HEK293T (cell line): ENCODE measurements at regions not wholly inside any gene's neighbourhood (a gene's known extent, or its start where the extent isn't known, plus 50 kb on each side); places are given as distances from the start of the nearest gene placed in this dataset.

Source experiments
- CTCF ChIA-PET: fragments of 350-600 bp; formaldehyde crosslinking; extraction: SDS; loops from one replicate; lab custom pipeline; 2021; ENCODE audit warnings: antibody characterized with exemption, inconsistent platforms; lab: Yijun Ruan, JAX
- POLR2A ChIA-PET: fragments of 350-600 bp; formaldehyde crosslinking; extraction: SDS; loops from one replicate; lab custom pipeline; 2020; ENCODE audit warnings: antibody characterized with exemption, inconsistent platforms; lab: Yijun Ruan, JAX
- DNase-seq: peaks from one replicate; pipeline ENCODE4 v3.0.0; 2012; ENCODE audit warnings: mixed read lengths; ENCODE audit errors: extremely low spot score
- ARNT ChIP-seq: fragments of 450-650 bp; IDR thresholded peaks from 2 replicates; pipeline ENCODE4 v1.6.1; 2017; ENCODE audit warnings: mild to moderate bottlenecking
- BHLHE40 ChIP-seq: fragments of 450-650 bp; IDR thresholded peaks from 2 replicates; pipeline ENCODE4 v1.6.1; 2016; ENCODE audit warnings: mild to moderate bottlenecking, moderate library complexity, borderline replicate concordance
- CTBP1 ChIP-seq: fragments of 450-650 bp; IDR thresholded peaks from 2 replicates; pipeline ENCODE4 v1.6.1; 2016; ENCODE audit warnings: borderline replicate concordance
- ELF4 ChIP-seq: fragments of 450-650 bp; IDR thresholded peaks from 2 replicates; pipeline ENCODE4 v1.6.1; 2017; ENCODE audit warnings: antibody characterized with exemption
- FOXA1 ChIP-seq: fragments of 450-650 bp; IDR thresholded peaks from 2 replicates; pipeline ENCODE4 v1.6.1; 2016; ENCODE audit warnings: mild to moderate bottlenecking
- FOXK2 ChIP-seq: fragments of 450-650 bp; IDR thresholded peaks from 2 replicates; pipeline ENCODE4 v1.6.1; 2016; ENCODE audit warnings: mild to moderate bottlenecking
- FOXM1 ChIP-seq: fragments of 450-650 bp; IDR thresholded peaks from 2 replicates; pipeline ENCODE4 v1.6.1; 2017; ENCODE audit warnings: mild to moderate bottlenecking, borderline replicate concordance
- HDGF ChIP-seq: fragments of 450-650 bp; IDR thresholded peaks from 2 replicates; pipeline ENCODE4 v1.6.1; 2017; ENCODE audit warnings: antibody characterized with exemption, borderline replicate concordance
- L3MBTL2 ChIP-seq: fragments of 450-650 bp; conservative IDR thresholded peaks from 2 replicates; pipeline ENCODE4 v1.6.1; 2016; ENCODE audit warnings: mild to moderate bottlenecking
- LEF1 ChIP-seq: fragments of 450-650 bp; IDR thresholded peaks from 2 replicates; pipeline ENCODE4 v1.6.1; 2017; ENCODE audit warnings: mild to moderate bottlenecking, borderline replicate concordance
- NFRKB ChIP-seq: fragments of 450-650 bp; IDR thresholded peaks from 2 replicates; pipeline ENCODE4 v1.6.1; 2016; ENCODE audit warnings: mild to moderate bottlenecking, moderate library complexity
- SP1 ChIP-seq: fragments of 450-650 bp; IDR thresholded peaks from 2 replicates; pipeline ENCODE4 v1.6.1; 2017
- SUZ12 ChIP-seq: fragments of 450-650 bp; IDR thresholded peaks from 2 replicates; pipeline ENCODE4 v1.6.1; 2016; ENCODE audit warnings: mild to moderate bottlenecking
- TARDBP ChIP-seq: fragments of 450-650 bp; IDR thresholded peaks from 2 replicates; pipeline ENCODE4 v1.6.1; 2016
- ZNF384 ChIP-seq: fragments of 450-650 bp; IDR thresholded peaks from 2 replicates; pipeline ENCODE4 v1.6.1; 2016
- TF ChIP-seq, protein P1 (sequence below): fragments of 450-650 bp; IDR thresholded peaks from 2 replicates; pipeline ENCODE4 v1.6.1; 2016

DNA sequence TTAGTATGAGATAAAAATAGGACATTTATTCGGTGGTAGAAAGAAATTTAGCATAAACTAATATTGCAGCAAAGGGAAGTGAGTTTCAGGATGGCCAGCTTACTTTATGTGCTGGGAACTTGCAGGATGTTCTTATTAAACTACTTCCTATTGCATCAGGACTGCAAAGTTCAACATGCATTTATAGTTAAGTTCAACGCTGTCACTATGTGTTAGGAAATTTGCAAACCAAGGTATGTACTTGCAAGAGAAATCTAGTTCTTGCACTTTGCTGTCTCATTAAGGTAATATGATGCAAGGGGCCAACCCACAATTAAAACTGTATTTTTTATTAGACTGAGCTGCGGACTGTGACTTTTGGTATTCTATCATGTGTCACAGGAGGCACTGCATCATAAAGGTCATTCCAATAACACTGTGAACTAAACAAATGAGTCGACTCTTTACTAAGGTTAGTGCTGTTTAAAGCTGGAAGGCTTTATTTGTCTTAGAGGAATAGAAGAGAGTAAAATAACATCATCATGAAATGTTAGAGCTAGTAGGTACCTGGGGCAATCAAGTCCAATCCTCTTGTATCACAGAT lies 1525.7 kb upstream of the TENM3 start:
- POLR2A ChIA-PET: no interaction called here
- TF ChIP-seq L3MBTL2: no peak
- no peak for TF ChIP-seq ARNT
- TF ChIP-seq ELF4: no peak
- TF ChIP-seq ZNF384: no peak
- TF ChIP-seq, protein P1, sequence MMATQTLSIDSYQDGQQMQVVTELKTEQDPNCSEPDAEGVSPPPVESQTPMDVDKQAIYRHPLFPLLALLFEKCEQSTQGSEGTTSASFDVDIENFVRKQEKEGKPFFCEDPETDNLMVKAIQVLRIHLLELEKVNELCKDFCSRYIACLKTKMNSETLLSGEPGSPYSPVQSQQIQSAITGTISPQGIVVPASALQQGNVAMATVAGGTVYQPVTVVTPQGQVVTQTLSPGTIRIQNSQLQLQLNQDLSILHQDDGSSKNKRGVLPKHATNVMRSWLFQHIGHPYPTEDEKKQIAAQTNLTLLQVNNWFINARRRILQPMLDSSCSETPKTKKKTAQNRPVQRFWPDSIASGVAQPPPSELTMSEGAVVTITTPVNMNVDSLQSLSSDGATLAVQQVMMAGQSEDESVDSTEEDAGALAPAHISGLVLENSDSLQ: no peak
- TF ChIP-seq BHLHE40: no peak
- TF ChIP-seq TARDBP: no peak
- TF ChIP-seq HDGF: no peak
- no peak for TF ChIP-seq CTBP1
- TF ChIP-seq FOXK2: no peak
- TF ChIP-seq SUZ12: no peak
- TF ChIP-seq FOXM1: no peak
- TF ChIP-seq NFRKB: no peak
- no peak for TF ChIP-seq LEF1
- no peak for TF ChIP-seq SP1
- TF ChIP-seq FOXA1: no peak
- DNase-seq: no peak
- CTCF ChIA-PET: no interaction called here

DNA sequence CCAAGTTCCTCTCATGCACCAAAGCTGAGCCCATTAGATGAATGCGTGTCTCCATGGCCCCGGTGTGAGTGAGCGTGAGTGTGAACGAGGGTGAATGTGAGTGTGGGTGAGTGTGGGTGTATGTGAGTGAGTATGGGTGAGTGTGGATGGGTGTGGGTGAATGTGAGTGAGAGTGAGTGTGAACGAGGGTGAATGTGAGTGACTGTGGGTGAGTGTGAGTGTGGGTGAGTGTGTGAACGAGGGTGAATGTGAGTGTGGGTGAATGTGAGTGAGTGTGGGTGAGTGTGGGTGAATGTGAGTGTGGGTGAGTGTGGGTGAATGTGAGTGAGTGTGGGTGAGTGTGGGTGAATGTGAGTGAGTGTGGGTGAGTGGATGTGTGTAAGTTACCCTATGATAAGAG lies 1521.8 kb upstream of the TENM3 start:
- CTCF ChIA-PET: no interaction called here
- no peak for DNase-seq
- POLR2A ChIA-PET: no interaction called here
- TF ChIP-seq L3MBTL2: no peak

DNA sequence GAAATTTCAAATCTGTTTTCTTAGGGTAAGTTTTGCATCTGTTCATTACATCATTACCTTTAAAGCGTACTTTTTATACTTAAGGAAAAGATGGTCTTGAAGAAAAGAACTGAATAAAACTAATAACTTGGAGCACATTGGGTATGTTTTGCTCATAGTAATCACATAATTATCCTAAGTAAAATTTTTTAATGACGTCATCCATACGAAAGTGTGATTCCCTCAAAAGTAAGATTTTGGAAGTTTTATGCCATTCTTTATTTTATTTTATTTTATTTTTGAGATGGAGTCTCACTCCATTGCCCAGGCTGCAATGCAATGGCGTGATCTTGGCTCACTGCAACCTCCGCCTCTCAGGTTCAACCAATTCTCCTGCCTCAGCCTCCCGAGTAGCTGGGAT lies 1516.6 kb upstream of the TENM3 start:
- POLR2A ChIA-PET: no interaction called here
- TF ChIP-seq LEF1 (no peak), TARDBP (no peak), BHLHE40 (no peak), CTBP1 (no peak), ZNF384 (no peak), NFRKB (no peak), L3MBTL2 (no peak), FOXK2 (no peak), SP1 (no peak), ELF4 (no peak), FOXA1 (no peak), FOXM1 (no peak), HDGF (no peak), ARNT (no peak), SUZ12 (no peak)
- TF ChIP-seq, protein P1: no peak
- CTCF ChIA-PET: no interaction called here

DNA sequence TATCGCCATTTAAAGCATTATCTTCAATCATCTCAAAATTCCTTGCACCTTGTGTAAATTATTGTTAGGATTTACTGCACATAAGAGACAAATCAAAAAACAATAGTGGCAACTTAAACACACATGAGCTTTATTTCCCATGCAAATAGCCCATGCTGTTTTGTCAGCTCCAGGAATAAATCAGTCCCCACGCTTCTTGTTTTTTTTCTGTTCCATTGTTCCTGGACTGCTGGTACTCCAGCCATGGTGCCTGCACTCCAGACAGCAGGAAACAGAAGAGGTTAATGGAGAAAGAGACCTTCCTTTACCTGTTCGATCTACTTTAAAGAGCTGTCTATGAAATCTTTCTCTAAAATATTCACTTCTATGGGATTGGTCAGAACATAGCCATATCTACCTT lies 1515.7 kb upstream of the TENM3 start:
- ChIA-PET POLR2A (no interaction called here), CTCF (no interaction called here)
- TF ChIP-seq ELF4 (no peak), HDGF (no peak), L3MBTL2 (no peak), ARNT (no peak), SP1 (no peak), FOXA1 (no peak), CTBP1 (no peak), BHLHE40 (no peak), ZNF384 (no peak), SUZ12 (no peak), TARDBP (no peak), FOXM1 (no peak), LEF1 (no peak), NFRKB (no peak)
- TF ChIP-seq, protein P1: no peak
- no peak for DNase-seq

More for the DNA sequence above, 1516.6 kb upstream of the TENM3 start:
- no peak for DNase-seq

DNA sequence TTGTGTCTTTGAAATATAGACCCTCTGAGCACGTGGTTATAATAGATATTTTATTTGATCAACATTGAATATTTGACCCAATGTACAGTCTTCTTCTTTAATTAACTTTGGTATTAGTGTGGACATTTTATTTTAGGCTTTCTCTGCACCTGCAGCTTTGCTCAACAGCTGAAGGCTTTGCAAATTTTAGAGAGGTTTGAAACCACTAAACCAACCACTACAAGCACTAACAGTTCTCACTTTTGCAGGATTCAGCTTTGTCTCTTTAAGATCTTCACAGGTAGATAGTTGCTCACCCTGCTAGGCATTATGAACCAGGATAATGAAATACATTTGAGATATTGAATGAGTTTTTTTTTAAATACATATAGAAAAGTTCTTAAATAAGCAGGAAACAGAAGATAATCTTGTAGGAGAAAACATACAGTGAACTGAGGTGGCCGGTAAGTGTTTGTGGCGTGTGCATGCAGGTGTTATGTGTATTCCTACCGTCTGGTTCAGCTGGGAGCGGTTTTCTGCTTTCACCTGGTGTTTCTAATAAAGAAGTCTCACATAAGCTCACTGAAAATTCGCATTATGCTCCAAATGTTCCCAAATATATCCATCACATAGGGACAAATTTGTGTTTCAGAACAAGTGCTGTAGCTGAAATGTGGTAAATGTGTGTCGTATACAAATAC lies 1508.3 kb upstream of the TENM3 start:
- no peak for DNase-seq
- POLR2A ChIA-PET: no interaction called here
- CTCF ChIA-PET: interaction anchor here (0.7 kb wide), 1 partner anchor 11 kb away, joined by 3 read pairs; no protein-coding TSS in a partner anchor
- no peak for TF ChIP-seq HDGF
- no peak for TF ChIP-seq CTBP1
- no peak for TF ChIP-seq ZNF384
- TF ChIP-seq ARNT: no peak
- TF ChIP-seq TARDBP: no peak
- TF ChIP-seq FOXK2: no peak
- TF ChIP-seq ELF4: no peak
- TF ChIP-seq BHLHE40: no peak
- TF ChIP-seq L3MBTL2: no peak
- TF ChIP-seq LEF1: no peak
- TF ChIP-seq FOXA1: no peak
- TF ChIP-seq NFRKB: no peak
- TF ChIP-seq SUZ12: no peak
- no peak for TF ChIP-seq SP1
- TF ChIP-seq, protein P1: no peak

DNA sequence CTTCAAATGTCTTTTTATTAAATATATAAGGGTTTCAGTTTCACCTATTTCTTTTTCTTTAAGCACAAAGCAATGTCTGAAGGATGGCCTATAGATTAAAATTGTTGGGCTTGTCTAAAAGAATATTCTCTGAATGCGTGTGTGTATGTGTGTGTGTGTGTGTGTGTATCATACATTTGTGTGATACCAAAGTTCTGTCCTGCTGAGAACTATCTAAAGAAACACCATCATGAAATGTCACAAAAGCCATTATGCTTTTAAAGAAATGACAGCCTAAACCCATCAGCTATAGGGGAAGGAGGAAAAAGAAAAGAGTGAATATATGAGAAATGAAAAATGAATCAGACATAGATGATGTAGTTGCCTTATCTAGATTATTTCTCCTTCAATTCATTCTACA lies 1501.5 kb upstream of the TENM3 start:
- POLR2A ChIA-PET: no interaction called here

More for the DNA sequence above, 1501.5 kb upstream of the TENM3 start:
- TF ChIP-seq BHLHE40 (no peak), HDGF (no peak), LEF1 (no peak), FOXM1 (no peak)
- DNase-seq: no peak
- CTCF ChIA-PET: no interaction called here
